Activated CD8-positive, alpha-beta memory T cell treated with anti-CD3 and anti-CD28 coated beads, Interleukin-2, amount 50 U/mL, for 24 hours (primary cell): ENCODE measurements at regions not wholly inside any gene's neighbourhood (a gene's known extent, or its start where the extent isn't known, plus 50 kb on each side); places are given as distances from the start of the nearest gene placed in this dataset.
"Not testable (repeated sequence)": the region's sequence is repeated elsewhere in the genome, so short reads cannot be mapped to it uniquely, and the experiment has no call there.

Experiments
- DNase-seq: peaks from one replicate; pipeline ENCODE4 v3.0.0-alpha.2; 2020; ENCODE audit errors: extremely low read depth

DNA sequence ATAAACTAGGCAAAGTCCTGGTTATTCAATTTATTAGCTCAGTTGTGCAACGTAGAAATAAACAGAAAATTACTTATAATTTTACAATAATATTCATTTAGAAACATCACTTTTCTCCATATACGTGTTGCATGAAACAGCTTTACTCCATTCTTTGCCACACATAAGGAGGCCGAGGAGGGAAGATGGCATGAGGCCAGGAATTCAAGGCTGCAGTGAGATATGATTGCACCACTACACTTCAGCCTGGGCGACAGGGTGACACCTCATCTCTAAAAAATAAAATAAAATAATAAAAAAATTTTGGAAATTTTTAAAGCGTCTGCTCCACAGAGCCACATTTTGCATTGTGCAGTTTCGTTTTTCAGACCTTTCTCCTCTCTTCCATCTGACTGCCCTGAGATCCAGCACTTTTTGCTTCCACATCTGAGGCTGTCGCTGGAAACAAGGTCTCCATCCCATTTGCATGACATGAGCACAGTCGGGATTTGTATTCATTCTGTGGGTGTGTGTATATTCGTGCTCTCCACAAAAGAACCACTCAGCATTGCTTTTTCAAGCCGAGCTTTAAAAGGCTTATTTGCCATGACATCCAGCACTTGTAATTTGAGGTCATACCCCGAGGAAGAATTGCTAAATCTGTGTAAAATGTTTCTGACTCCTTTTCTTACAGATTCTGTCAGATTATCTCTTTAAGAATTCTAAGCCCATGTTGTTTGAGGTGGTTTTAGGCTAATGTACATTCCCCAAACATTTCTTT lies 98.6 kb upstream of the MSX2 start:
- DNase-seq = no peak

DNA sequence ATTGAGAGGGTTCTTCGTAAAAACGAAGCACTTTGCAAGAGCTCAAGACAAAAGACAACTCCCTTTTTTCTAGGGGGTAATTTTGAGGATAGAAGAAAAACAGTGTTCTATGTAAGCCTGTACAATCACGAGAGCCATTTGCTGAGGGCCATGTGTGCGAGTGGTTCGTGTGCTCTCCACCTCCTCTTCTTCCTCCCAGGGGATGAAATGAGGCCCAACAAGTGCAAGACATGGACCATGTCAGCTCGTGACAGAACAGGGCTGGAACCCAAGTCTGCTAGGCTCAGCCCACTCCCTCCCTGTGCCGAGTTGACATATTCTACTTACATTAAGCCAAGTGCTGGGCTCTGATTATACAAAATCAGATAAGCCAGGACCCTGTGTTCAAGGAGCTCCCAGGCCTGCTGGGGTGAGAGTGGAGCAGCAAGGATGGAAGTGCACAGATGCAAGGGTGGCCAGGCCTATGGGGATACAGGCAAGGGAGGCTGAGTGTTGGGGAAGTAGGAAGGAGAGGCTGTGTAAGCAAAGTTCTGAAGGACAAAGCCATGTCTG lies 97.9 kb upstream of the MSX2 start:
- DNase-seq = no peak

DNA sequence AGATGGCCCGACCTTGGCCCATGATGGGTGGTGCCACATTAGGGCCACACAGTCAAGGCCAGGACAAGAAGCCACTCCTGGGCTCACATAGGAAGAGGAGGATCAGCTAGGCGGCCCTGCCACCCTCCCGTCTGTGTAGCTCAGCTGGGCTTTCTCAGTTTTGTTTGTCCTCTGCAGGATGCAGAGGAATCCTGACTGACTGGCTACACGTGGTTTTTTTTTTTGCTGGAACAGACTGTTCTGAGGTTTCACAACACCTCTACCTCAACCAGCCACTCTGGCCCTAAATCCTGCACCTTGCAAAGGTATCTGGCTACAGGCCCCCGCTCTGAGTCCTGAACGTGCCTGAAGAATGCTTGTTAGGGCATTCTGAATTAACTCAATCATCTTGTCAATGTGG lies 88.3 kb upstream of the MSX2 start:
- DNase-seq = no peak

DNA sequence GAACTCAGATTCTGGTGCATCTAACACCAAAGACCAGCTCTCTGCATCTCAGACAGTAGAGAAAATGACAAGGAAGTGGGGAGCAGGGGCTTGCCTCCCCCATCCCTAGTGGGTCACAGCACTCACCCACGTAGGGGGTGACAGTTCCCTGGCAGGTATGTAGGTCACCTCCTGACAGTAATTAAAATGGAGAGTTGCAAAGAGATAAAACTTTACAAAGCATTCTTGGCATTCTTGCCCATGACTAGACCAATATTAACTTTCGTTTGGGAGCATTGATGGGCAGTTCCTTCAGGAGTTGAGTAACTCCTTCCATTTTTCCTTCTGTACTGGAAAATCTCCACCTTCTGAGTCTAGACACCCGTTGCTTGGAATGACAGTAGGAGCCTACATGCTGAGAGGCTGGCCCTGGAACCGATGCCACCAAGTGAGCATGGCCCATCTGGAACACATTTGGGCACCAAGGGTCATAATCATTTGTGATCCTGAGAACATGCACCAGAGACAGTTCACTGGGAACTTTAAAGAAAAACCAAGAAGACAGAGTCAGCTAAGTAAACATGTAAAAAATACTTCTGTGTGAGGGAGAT lies 81.5 kb upstream of the MSX2 start:
- DNase-seq = no peak

DNA sequence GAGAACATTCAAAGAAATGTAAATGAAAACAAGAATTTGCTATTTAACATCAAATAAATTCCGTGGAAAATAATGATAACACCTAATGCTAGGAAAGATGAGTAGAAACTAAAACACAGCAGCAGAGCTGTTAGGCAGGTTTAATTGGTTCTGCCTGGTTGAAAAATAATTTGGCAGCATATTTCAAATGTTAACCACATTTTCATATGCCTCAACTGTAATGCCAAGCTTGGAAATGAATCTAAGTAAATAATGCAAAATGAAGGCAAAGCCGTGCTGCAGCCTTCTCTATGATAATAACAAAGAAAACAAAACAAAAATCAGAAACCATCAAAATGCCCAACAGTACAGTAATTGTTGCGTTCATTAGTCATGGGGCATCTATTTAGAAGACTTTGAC lies 79.9 kb upstream of the MSX2 start:
- no peak for DNase-seq

DNA sequence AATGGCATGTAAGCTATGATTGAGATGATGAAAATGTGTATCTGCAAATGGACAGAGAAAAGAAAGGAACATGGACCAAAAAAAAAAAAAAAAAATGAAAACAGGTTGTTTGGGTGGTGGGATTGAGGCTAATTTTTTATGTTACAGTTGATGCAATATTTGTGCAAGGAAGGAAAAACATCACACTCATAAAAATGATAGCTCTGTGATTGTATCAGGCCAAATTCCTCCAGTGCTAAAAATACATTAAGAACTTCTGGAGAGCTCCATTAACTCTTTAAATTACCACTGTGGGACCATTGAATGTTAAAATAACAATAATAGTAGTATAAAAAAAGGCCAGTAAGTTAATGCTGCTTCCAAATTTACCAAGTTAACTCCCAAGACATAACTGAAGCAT lies 79.5 kb upstream of the MSX2 start:
- DNase-seq = no peak

DNA sequence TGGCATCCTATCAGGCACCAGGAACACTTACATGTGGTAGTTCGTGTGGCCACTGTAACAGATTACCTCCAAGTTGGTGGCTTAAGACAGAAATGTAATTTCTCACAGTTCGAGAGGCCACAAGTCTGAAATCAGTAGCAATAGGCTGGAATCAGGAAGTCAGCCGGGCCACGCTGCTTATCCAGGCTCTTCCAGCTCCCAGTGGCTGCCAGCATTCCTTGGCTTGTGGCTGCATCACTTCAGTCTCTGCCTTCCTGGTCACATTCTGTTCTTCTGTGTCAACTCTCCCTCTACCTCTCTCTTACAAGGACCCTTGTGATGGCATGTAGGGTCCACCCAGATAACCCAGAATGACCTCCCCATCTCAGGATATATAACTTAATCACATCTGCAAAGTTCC lies 78.7 kb upstream of the MSX2 start:
- no peak for DNase-seq

DNA sequence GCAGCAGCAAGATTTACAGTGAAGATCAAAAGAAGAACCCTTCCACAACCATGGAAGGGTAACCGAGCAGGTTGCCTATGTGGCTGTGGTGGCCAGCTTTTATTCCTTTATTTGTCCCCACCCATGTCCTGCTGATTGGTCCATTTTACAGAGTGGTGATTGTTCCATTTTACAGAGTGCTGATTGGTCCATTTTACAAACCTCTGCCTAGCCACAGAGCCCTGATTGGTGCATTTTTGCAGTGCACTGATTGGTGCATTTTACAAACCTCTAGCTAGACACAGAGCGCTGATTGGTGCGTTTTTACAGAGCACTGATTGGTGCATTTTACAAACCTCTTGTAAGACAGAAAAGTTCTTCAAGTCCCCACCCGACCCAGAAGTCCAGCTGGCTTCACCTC lies 75.8 kb upstream of the MSX2 start:
- not testable (repeated sequence) for DNase-seq

DNA sequence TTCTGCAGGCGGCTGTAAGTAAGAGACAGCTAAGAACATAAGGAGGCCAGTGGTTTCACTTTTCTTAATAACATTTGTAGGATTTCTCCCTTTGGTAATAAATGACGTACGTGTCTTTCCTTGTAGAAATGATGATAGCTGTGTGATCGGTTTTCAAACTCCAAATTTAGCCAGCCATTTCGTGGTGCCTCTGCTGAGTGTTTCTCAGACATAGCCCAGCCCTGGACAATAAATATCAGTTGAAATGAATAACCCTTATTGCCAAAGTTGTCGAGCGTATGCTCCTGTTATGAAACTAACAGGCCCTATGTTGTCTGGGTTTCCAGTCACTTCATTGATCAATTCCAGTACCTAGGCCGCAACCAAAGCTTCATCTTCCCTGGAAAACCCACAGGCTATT lies 75.0 kb upstream of the MSX2 start:
- DNase-seq = no peak

DNA sequence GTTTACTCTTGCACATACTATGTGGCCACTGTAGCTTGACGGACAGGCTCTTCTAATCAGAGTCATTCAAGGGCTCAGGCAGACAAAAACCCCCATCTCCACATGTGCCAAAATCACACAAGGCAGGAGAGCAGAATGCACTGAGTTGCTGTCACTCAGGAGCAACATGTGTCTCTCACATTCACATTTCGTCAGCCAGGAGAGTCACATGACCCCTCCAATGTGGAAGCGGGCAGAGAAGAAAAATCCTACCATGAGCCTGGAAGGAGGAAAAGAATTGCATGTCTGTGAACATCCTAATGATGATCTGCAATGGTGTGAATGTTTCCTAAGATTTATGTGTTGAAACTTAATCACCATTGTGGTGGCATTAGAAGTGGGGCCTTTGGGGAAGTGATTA lies 69.9 kb upstream of the MSX2 start:
- DNase-seq = no peak

DNA sequence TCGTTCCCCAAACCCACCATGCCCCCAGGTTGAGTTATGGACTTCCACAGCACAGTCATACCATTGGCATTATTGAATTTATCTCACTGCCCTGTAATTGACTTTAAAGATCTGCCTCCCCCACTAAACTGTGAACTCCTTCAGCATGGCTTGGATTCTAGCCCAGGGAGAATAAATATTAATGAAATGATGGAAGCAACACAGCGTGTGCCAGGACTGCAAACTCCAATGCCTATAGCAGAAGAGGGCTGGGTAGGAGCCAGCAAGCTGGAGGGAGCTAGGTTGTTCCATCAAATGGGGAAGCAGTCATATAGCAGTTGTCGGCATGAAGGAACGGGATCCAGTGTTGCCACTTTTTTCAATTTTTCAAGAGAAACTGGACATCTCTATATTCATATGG lies 69.0 kb upstream of the MSX2 start:
- no peak for DNase-seq

DNA sequence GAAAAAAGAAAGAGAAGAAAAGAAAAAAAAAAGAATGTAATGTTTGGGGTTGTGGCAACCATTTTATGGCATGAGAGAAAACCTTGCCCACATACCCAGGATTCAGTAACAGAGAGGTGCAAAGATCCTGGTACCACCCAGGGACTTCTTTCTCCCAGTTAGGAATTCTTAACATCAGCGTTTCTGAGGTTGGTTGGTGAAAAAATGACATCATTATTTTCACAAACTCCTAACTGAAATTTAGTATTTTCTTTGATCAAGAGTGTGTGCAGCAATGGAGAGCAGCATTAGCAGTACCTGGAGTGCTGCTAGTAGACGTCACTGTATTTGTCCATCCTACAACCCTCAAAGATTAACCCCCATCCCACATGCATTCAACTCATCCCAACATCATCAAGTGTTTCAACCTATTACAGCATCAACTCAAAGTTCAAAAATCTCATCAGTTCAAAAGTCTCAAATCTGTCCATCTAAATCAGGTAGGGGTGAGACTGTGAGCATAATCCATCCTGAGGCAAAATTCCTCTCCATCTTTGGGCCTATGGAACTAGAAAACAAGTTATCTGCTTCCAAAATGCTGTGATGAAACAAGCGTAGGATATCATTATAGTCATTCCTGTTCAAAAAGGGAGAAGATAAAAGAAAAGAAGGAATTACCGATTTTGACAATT lies 60.1 kb upstream of the MSX2 start:
- no peak for DNase-seq

DNA sequence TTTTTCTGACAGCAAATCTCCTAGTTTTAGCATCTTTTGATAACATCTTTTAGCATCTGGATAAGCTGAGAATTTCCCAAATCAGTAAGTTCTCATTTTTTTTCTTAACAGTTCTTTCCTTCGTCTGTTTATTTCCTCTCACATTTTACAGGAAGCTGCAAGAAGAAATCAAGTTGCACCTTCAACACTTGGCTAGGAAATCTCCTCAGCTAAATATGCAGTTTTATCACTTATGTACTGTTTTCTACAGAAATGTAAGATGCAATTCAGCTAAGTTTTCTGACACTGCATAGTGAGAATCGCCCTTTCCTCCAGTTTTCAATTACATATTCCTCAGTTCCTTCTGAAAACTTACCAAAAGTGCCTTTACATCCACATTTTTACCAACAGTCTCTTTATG lies 59.0 kb upstream of the MSX2 start:
- DNase-seq = no peak

DNA sequence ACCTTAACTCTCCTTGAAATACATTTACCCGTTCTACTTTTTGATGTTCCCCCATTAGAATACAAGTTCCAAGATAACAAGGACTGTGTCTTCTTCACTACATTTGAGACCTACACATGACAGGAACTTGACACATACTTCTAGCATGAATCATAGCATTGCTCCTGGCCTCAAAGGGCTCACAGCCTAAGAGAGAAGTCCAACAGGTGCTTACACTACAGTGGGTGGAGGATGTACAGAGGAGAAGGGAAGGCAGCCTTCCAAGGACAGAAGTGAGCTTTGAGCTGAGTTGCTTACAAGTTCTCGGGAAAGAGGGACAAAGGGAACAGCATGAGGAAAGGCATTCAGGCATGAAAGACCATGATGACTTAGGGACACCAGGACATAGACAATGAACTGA lies 56.9 kb upstream of the MSX2 start:
- DNase-seq = no peak

DNA sequence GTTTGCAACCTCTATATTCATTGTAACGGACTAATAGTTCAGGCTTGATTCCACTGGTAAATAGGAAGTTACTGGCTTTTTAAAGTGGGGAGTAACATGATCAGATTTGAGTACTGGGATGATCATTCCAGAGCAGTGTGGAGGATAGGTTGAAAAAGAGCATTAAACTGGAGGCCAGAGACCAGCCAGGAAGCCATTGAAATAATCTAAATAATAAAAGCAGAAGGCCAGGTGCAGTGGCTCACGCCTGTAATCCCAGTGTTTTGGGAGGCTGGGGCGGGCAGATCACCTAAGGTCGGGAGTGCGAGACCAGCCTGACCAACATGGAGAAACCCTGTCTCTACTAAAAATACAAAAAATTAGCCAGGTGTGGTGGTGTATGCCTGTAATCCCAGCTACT lies 56.0 kb upstream of the MSX2 start:
- no peak for DNase-seq
